Activated CD4-positive, alpha-beta T cell treated with anti-CD3 and anti-CD28 coated beads, Interleukin-2, amount 50 U/mL, for 48 hours (primary cell): ENCODE measurements at regions not wholly inside any gene's neighbourhood (a gene's known extent, or its start where the extent isn't known, plus 50 kb on each side); places are given as distances from the start of the nearest gene placed in this dataset.

Experiments used
- DNase-seq, 2 experiments: peaks; one replicate each; pipeline ENCODE4 v3.0.0-alpha.2; 2020

GRCh38 chr6:18976091-18976490 is 588.9 kb downstream of the RNF144B start:
- no peak for DNase-seq

GRCh38 chr6:18976966-18977365 is 589.8 kb downstream of the RNF144B start:
- DNase-seq: no peak

- no peak for DNase-seq
Observed at GRCh38 chr6:18978337-18979128, 591.4 kb downstream of the RNF144B start.

- no peak for DNase-seq
Observed at GRCh38 chr6:18985061-18985460, 597.9 kb downstream of the RNF144B start.

- no peak for DNase-seq
Observed at GRCh38 chr6:18985996-18986395, 598.8 kb downstream of the RNF144B start.

GRCh38 chr6:18988636-18989035 is 601.5 kb downstream of the RNF144B start:
- no peak for DNase-seq

GRCh38 chr6:18990059-18990978 is 603.2 kb downstream of the RNF144B start:
- DNase-seq: peak; percentile 41 to 46

GRCh38 chr6:18997375-18997826 is 610.3 kb downstream of the RNF144B start:
- DNase-seq: no peak

GRCh38 chr6:19002976-19003560 is 615.9 kb downstream of the RNF144B start:
- DNase-seq: no peak

GRCh38 chr6:19004176-19004575 is 617.0 kb downstream of the RNF144B start:
- DNase-seq: no peak

GRCh38 chr6:19009769-19010168 is 622.6 kb downstream of the RNF144B start:
- DNase-seq: no peak

- DNase-seq: no peak
Observed at GRCh38 chr6:19013026-19013705, 626.0 kb downstream of the RNF144B start.

- no peak for DNase-seq
Observed at GRCh38 chr6:19024737-19025136, 637.6 kb downstream of the RNF144B start.

- DNase-seq: no peak
Observed at GRCh38 chr6:19028201-19028600, 641.1 kb downstream of the RNF144B start.

- no peak for DNase-seq
Observed at GRCh38 chr6:19032591-19033295, 645.6 kb downstream of the RNF144B start.

- no peak for DNase-seq
Observed at GRCh38 chr6:19033683-19034082, 646.5 kb downstream of the RNF144B start.

GRCh38 chr6:19034986-19035385 is 647.8 kb downstream of the RNF144B start:
- DNase-seq: no peak

GRCh38 chr6:19035461-19036195 is 648.5 kb downstream of the RNF144B start:
- DNase-seq: no peak

- no peak for DNase-seq
Observed at GRCh38 chr6:19036196-19036555, 649.0 kb downstream of the RNF144B start.

GRCh38 chr6:19037607-19038006 is 650.5 kb downstream of the RNF144B start:
- no peak for DNase-seq

- no peak for DNase-seq
Observed at GRCh38 chr6:19039287-19039686, 652.1 kb downstream of the RNF144B start.

GRCh38 chr6:19041906-19042305 is 654.8 kb downstream of the RNF144B start:
- no peak for DNase-seq
